SKM-1 (cell line): ENCODE measurements at regions not wholly inside any gene's neighbourhood (a gene's known extent, or its start where the extent isn't known, plus 50 kb on each side); places are given as distances from the start of the nearest gene placed in this dataset.

ENCODE experiments used
- DNase-seq: peaks from one replicate; lab custom pipeline; 2025; ENCODE audit not compliant: unreplicated experiment; lab: John Stamatoyannopoulos, UW

- no peak for DNase-seq
Observed at GRCh38 chr16:86185089-86185488, 286.1 kb downstream of the IRF8 start.

- DNase-seq, result no peak
Observed at GRCh38 chr16:86186313-86186712, 287.4 kb downstream of the IRF8 start.

- DNase-seq, result no peak
Observed at GRCh38 chr16:86189934-86190333, 291.0 kb downstream of the IRF8 start.

- DNase-seq, result no peak
Observed at GRCh38 chr16:86191663-86192062, 292.7 kb downstream of the IRF8 start.

GRCh38 chr16:86193528-86194193 is 294.7 kb downstream of the IRF8 start:
- DNase-seq, result no peak

- DNase-seq, result no peak
Observed at GRCh38 chr16:86195863-86196630, 297.1 kb downstream of the IRF8 start.

GRCh38 chr16:86196687-86197391 is 297.9 kb downstream of the IRF8 start:
- no peak for DNase-seq

- no peak for DNase-seq
Observed at GRCh38 chr16:86198206-86199118, 299.5 kb downstream of the IRF8 start.

- DNase-seq, result no peak
Observed at GRCh38 chr16:86199182-86199581, 300.2 kb downstream of the IRF8 start.

- DNase-seq, result no peak
Observed at GRCh38 chr16:86199871-86200695, 301.1 kb downstream of the IRF8 start.

- DNase-seq, result no peak
Observed at GRCh38 chr16:86200722-86201121, 301.8 kb downstream of the IRF8 start.

- no peak for DNase-seq
Observed at GRCh38 chr16:86201746-86202145, 302.8 kb downstream of the IRF8 start.

GRCh38 chr16:86202267-86202666 is 303.3 kb downstream of the IRF8 start:
- no peak for DNase-seq

- DNase-seq, result no peak
Observed at GRCh38 chr16:86202760-86203426, 303.9 kb downstream of the IRF8 start.

GRCh38 chr16:86203557-86204275 is 304.8 kb downstream of the IRF8 start:
- no peak for DNase-seq

GRCh38 chr16:86205521-86206245 is 304.6 kb upstream of the FOXF1 start:
- no peak for DNase-seq

- no peak for DNase-seq
Observed at GRCh38 chr16:86207350-86207749, 303.0 kb upstream of the FOXF1 start.

- no peak for DNase-seq
Observed at GRCh38 chr16:86209202-86209601, 301.1 kb upstream of the FOXF1 start.
